ENCODE measurements at regions not wholly inside any gene's neighbourhood (a gene's known extent, or its start where the extent isn't known, plus 50 kb on each side); places are given as distances from the start of the nearest gene placed in this dataset.

GRCh38 chr10:35824704-35825103, 182.6 kb upstream of the FZD8 start:
- WGBS (ENCODE audit: insufficient coverage, insufficient replicate concordance, low lambda C conversion rate, missing lambda C conversion rate): 10% methylated on average over 3 of the region's 3 CpGs
- no peaks in the 10 kb centered on the region for H3K79me2 ChIP-seq (ENCODE audit: control insufficient read depth, insufficient read depth, low read length)
- no peaks in the 10 kb centered on the region; the same call in 2 of the 3 replicates for H3K9me3 ChIP-seq (replicated peaks; ENCODE audit: control insufficient read depth, insufficient read depth, low read length)
- no peak overlapping the region for H3K9ac ChIP-seq (ENCODE audit: control insufficient read depth, insufficient read depth, low read length)
- in situ Hi-C loops (cut with MboI) (no loop called here), intact Hi-C loops (cut with micrococcal nuclease; ENCODE audit: unreplicated experiment) (no loop called here)
- ChIA-PET POLR2A (no interaction called here), SMC1A (ENCODE audit: uncharacterized antibody, unreplicated experiment) (interaction anchor here (0.7 kb wide), 1 partner anchor 10 kb away, joined by 4 read pairs; no protein-coding TSS in a partner anchor), CTCF (no interaction called here), RAD21 (ENCODE audit: unreplicated experiment) (interaction anchor here (1.2 kb wide), 1 partner anchor 12 kb away, joined by 3 read pairs; no protein-coding TSS in a partner anchor)
- no peak overlapping the region for H2AFZ ChIP-seq (ENCODE audit: control insufficient read depth, low read depth, low read length)
- H3K27ac ChIP-seq (ENCODE audit: control insufficient read depth, insufficient read depth): no peak overlapping the region
- no TSS peak for BruUV-seq (replicated peaks)
- H3K4me3 ChIP-seq: no peak overlapping the region
- TF ChIP-seq BACH1 (IDR thresholded peaks at IDR 0.05; ENCODE audit: borderline replicate concordance) (no peak), ZBTB11 (CRISPR knock-in tag; IDR thresholded peaks at IDR 0.05) (no peak), ZBTB40 (IDR thresholded peaks at IDR 0.05; ENCODE audit: borderline replicate concordance) (no peak), ZNF274 (IDR thresholded peaks at IDR 0.05; ENCODE audit: insufficient read depth, insufficient read length) (no peak), KAT2A (conservative IDR thresholded peaks at IDR 0.05; ENCODE audit: control insufficient read depth, low read depth, low read length) (no peak), TCF12 (IDR thresholded peaks at IDR 0.05; ENCODE audit: low read depth, low read length) (no peak)
- H3K36me3 ChIP-seq (ENCODE audit: control insufficient read depth in 2 of 2, insufficient read depth in 2 of 2, low read length in 1 of 2): no peaks in the 10 kb centered on the region
- no peaks in the 10 kb centered on the region for H4K20me1 ChIP-seq (ENCODE audit: control insufficient read depth, insufficient read depth)
- DNase-seq (ENCODE audit: low read depth, low spot score): no peak
- no peak for ATAC-seq
- no peaks in the 10 kb centered on the region for H3K4me1 ChIP-seq (ENCODE audit: control insufficient read depth, insufficient read depth, low read length)
- H3K4me2 ChIP-seq (ENCODE audit: control insufficient read depth, insufficient read depth): no peak overlapping the region
- FAIRE-seq: no peak
- no peaks in the 10 kb centered on the region for H3K27me3 ChIP-seq (replicated peaks in 1 of 2; ENCODE audit: control insufficient read depth in 2 of 2, insufficient read depth in 2 of 2, low read length in 1 of 2)
